GM19043 (cell line): ENCODE measurements at regions not wholly inside any gene's neighbourhood (a gene's known extent, or its start where the extent isn't known, plus 50 kb on each side); places are given as distances from the start of the nearest gene placed in this dataset.
A peak's percentile ranks its signal among the peaks of the same experiment; 100 is the strongest.

Experiments
- ATAC-seq: cut with Tn5 transposase; IDR thresholded peaks from one replicate; pipeline ENCODE4 v1.9.1; 2021; ENCODE audit warnings: low read depth; ENCODE audit not compliant: unreplicated experiment

DNA sequence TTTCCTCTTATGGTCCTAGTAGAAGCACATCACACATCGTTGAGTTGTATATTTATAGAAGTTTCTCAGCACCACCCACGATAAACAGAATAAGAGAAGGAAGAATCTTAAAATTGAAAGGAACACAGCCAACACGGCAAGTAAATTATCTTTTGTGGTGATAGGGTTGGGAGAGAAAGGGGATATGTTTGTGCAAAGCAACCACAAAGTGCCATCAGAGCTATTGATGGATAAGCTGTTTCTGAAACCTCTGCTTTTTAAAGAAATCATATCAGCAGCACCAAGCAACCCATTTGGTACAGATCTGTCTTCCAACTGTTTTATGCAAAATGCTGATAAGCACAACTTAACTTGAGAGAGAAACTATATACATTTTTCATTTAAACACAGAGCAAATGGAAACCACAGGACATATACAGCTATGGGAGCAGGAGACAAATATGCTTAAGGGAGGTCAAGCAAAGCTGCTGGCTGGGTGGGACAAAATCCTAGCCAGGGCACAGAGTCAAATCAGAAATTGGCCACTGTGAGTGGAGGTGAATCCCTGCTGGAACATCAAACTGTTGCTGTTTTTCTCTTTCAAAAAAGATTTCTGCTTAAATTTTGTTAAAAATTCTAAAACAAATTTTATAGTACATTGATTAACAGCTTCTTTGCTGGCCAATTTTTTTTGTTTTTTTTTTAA lies 194.0 kb upstream of the HHIP start:
- ATAC-seq = no peak

DNA sequence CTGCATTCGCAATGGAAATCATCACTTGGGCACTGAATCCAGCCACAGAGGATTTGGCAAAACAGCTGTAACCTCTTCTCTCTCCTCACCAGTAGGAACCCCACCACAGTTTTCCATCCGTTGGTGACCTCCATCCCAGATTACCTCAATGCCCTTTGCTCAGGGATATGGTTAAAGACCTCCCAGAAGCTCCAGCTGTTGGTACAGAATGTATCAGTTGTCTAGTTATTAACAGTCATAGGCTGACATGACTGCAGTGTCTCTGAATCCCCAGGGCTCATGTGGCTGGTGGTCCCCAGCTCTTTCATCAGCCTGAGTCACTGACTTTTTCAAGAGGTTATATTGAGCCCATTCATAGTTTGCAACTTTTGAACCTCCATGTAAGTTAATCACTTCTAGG lies 189.8 kb upstream of the HHIP start:
- no peak for ATAC-seq

DNA sequence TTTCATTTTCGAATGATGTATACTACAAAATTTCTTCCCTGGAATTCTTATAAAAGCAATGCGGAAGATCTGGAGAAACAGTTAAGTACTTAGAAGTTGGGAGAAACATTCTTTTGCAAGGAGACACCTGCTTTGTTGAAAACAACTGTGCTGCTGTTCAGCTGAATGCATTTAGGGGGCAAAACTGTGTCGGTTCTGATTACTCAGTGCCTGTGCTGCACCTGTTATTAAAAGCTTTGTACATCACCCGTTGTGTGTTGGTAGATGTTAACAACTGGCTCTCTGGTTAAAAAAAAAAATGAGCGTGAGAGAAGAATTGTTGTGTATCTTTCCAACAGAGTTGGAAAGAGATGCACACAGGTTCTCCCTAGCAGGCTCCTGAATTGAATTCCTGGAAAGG lies 184.1 kb upstream of the HHIP start:
- no peak for ATAC-seq

DNA sequence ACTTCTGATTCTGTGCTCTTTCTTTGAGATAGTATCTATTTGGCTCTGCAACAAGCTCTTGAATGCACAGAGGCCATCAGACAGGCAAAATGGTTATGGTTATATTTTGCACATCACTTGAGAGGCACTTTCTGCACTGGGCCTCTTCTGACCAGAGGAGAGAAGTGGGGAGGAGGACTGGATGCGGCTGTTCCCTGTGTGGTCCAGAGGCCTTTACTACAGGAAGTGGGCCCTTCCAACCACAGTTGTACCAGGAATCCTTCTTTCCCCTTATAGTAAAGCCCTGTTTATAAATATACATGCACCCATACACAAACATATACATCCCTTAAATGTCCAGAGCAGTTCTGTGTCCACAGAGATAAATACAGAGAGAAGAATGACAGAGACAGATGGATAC lies 182.7 kb upstream of the HHIP start:
- no peak for ATAC-seq

DNA sequence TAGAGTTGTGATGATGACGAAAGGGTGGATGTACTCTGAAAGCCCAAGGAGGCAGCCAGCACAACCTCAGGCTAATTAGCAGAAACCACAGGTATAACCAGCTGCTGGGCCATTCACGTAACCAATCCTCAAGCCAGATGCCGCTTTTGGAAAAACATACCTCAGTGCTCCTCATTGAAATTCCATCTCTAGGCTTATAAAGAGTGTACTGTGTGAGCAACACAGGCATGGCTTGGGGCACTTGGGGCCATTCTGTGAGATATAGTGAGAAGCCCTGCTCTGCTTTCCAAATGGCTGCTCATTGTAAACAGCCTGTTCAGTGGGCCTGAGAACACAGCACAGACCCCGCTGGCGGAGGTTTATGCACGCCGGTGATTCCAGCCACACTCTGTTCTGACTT lies 182.1 kb upstream of the HHIP start:
- no peak for ATAC-seq

DNA sequence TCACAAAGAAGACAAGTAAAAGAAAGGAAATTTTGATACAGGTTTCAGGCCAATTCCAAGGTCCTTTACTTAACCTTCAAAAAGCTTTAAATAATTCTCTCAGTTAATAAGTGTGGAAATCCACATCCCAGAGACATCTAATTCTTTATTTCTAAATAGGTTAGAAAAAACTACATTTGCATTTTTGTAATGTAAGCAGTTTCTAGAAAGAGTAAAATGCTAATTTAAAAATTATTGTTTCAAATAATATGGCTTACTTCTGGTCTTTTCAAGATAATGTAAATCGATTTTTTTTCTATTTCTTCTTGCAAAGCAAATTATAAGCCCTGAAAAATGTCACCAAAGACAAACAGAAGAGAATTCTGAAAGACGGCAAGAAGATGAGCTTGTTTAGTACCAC lies 180.4 kb upstream of the HHIP start:
- ATAC-seq = no peak

DNA sequence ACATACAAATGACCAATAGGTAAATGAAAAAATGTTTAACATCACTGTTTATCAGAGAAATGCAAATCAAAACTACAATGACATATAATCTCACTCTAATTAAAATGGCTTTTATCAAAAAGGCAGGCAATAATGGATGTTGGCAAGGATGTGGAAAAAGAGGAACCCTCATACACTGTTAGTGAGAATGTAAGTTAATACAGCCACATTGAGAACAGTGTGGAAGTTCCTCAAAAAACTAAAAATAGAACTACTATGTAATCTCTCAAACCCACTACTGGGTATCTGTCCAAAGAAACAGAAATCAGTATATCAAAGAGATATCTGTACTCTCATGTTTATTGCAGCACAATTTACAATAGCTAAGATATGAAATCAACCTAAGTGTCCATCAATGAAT lies 165.9 kb upstream of the HHIP start:
- no peak for ATAC-seq

DNA sequence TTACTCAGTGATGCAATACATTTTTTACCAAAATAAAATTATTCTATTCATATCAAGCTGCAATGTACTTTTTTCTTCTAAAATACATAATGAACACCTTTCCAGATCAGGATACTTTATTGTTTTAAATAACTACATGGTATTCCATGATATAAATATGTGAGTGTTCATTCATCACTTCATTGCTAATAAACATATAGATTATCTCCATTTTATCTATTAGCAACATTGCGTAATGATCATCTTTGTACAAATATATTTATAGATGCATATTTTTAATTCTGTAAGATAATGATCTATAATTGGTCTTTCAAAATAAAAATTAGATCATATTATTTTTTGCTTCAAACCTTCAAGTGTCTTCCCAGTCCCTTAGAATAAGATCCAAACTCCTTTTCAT lies 156.1 kb upstream of the HHIP start:
- no peak for ATAC-seq

DNA sequence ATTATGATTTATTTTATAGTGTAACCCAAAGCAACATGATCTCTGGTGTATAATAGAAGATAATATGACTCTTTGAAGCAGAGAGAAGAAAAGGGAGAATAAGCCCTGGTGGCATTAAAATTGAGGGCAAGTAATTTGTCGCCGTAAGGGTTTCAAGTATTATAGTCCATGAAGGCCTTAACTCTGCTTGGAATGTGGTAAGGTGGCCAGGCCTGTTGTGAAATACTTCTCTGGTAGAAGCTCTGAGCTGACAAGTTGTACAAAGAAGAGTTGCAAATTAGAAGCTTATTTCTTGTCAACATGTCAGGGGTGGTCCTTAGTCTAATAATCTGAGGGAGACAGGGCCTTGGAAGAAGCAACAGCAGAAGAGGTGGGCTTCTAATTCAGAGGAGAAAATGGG lies 151.7 kb upstream of the HHIP start:
- ATAC-seq = no peak

DNA sequence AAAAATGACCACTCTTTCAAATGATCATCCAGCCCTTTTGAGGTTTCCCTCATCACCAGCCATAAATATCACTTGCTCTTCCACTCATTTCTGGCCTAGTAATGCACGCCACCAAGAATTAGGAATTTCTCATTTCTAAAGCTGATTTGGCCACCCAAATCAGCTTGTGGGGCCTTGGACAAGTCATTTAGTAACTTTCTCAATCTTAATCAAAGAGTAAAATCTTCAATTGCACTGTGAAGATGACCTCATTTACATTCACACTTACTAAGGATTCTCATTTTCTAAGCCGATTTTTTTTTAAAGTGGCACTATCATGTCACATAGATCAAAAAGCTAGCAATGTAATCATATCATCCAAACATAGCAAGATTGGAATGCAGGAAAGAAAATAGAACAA lies 150.0 kb upstream of the HHIP start:
- ATAC-seq = no peak

DNA sequence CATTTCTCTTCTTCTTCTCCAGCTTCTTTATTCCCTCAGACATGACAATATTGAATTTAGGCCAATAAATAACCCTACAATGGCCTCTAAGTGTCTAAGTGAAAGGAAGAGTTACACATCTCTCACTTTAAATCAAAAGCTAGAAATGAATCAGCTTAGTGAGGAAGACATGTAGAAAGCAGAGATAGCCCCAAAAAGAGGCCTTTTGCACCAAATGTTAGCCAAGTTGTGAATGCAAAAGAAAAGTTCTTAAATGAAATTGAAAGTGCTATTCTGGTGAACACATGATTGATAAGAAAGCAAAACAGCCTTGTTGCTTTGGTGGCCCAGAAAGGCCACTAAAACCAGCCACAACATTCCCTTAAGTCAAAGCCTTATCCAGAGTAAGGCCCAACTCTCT lies 146.2 kb upstream of the HHIP start:
- ATAC-seq = peak; percentile 71

DNA sequence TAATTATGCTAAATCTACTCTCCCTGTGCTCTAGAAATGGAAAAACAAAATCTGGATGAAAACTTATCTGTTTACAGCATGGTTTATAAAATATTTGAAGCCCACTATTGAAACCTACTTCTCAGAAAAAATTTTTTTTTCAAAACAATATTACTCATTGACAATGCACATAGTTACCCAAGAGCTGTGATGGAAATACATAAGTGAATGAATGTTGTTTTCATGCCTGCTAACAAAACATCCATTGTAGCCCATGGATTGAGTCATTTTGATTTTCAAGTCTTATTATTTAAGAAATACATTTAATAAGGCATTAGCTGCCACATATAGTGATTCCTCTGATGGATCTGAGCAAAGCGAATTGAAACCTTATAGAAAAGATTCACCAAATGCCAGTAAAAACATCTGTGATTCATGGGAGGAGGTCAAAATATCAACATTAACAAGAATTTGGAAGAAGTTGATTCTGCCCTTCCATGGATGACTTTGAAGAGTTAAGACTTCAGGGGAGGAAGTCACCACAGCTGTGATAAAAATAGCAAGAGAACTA lies 144.7 kb upstream of the HHIP start:
- ATAC-seq = no peak

DNA sequence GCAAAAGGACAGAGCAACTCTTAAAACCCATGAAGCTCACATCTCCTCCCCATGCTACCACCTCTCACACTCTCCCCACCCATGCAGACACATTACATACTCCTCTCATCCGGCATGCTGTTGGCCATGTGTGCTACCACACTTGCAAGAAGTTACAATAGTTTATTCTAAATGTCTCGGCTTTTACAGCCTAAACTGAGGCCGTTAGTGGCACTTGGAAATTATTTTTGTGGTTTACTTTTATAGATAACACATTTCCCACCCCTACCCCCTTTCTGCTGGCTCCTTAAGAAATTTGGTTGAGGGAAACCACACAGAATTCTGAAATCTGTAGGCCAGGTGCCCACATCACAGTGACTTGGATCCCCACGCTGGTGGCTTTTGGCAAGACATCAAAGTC lies 141.1 kb upstream of the HHIP start:
- ATAC-seq = no peak

DNA sequence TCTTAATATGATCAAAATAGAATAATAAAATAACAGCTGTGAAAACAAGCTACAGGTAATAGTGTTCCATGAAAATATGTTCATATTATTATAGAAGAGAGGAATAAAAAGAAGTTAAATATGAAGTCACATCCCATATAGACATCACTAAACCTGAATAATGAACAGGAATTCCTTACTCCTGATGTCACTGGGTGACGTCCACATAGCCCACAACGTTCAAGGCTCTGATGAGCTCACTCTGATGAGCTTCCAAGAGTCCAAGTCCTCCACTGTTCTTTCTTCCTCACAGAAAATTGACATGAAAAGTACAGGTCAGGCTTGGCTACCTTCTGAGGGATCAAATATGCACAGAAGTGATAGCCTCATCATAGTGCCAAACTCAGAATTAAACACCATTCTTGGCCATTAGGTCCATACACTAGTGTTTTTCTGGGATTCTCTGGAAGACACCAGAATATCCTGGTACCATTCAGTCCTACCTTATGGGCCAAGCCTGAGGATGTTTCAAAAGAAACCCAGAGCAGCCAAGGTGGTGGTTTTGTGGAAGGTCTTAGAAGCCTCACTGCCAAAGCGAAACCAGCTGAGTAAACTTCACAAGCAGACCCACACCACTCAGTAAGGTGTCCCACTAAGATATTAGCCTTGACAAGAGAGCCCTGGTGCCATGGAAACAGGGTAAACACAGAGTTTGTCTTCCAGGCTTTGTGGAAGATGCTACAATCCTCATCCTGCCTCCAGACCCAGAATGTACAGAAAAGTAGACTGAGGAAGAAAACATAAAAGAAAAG lies 138.4 kb upstream of the HHIP start:
- ATAC-seq = no peak

DNA sequence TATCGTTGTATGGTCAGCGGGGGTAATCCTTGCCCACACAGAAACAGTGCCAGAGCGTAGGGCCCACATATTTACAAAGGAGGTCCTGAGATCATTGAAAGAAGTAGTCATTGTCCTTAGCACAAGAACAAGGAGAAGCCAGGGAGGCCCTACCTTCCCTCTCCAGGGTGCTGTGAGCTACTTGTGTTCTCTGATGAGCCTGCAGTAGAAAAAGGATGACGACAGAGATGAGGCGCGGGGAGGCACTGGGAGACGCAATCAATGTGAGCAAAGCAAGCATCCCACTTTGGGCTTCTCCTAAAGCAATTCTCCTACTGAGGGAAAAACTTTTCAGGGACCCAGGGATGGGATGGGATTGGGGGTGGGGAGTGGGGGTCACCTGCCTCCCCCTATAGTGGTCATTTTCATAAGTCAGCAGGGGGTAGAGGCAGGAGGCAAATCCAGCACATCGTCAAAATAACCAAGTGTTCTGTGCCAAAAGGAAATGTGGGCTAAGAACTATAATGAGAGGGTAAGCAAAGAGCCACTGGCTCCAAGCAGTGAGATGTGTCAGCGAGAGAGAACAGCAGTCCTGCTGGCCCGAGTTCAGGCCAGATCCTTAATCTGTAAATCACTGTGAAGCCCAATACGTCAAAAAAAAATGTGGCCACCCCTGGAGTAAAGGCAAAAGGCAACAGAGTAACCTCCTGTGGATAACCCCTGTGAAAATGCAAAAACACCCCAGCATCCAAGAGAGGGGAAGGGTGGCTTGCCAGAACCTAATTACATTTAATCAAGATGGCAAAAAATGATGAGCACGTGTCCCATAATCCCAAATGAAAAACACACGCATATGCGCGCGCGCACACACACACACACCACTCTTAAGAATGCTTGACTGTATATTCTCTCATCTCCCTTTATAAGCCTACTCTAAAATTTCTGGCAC lies 136.6 kb upstream of the HHIP start:
- ATAC-seq = no peak

DNA sequence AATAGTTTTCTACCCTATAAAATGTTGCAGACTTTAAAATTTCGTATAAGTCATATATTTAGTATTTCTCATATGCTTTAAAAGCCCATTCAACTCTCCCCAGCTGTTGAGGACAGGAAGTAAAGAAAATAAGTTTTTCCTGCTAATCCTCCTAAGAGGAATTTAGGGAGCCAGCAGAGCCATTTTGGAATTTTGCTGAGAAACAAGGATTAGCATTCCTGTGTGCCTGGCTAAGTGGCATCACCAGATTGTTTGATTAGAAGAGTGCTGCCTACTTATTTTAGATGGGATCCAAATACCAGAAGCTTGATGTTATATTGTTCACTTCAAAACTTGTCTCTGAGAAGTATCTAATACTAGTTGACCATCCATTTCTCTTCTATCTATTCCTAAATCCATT lies 131.2 kb upstream of the HHIP start:
- no peak for ATAC-seq

DNA sequence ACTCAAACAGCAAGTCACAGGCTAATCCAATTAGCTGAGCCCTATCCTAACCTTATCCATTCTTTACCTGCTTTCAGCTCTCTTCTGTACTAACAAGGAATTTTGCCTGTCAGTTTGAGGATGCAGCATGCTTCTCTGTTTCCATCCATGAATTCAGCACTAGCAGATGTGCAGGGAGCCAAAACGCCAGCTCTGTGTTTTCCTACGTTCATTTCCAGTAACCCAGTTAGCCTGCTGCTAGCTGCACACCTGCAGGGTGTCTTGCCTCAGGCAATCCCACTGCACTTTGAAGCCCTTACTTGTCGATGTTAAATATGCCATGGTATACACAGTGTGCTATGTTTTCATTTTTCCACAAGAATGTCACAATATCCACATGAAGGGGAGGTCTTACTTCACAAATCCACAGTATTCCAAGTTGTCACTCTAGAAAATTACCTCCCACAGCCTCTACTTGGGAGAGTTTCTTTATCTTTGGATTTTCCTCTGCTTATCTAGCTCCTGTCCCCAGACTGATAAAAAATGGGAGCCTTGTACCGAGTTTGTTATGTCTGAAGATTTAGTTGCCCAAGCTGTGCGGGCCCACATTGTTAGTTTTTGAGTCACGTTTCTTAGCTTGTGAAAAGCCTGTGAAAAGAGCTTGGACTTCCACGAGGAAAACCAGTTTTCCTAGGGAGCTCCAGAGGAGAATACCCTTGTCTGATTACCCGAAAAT lies 127.6 kb upstream of the HHIP start:
- ATAC-seq = no peak

DNA sequence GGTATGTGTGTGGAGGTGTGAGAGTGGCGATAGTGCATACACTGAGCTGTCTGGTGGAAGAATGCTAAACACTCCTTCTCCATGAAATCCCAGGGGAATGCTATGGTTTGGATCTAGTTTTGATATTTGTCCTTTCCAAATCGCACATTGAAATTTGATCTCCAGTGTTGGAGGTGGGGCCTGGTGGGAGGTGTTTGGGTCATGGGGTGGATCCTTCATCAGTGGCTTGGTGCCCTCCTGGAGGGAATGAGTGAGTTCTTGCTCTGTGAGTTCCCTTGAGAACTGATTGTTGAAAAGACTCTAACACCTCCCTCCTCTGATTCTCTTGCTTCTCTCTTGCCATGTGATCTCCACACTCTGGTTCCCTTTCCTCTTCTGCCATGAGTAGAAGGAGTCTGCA lies 114.1 kb upstream of the HHIP start:
- no peak for ATAC-seq

DNA sequence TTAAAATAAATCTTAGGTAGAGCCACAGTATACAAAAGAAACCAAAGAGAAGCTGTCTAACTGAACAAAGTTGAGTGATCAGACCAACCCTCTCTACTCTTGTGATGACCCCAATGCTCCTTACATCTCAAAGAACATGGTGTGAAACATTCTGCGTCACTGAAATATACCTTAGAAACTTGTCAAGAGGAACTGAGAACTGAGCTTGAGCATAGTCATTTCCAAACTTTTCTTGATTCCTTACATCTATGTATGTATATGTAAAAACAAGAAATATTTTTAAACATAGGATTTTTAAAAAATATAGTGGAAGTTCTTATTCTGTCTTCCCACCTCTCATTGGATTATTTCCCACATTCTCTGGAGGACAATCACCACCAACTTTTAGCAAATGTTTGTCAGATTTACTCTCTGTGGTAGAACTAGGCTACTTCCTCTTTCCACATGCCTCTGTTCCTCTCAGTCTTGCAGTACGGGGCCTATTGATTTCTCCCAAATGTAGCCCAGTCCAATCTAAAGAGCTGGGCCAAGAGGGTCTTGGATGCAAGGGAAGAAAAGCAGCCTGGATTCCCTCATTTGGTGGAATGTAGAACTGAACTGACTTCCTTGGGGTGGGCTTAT lies 98.2 kb upstream of the HHIP start:
- peak; percentile 99 for ATAC-seq

DNA sequence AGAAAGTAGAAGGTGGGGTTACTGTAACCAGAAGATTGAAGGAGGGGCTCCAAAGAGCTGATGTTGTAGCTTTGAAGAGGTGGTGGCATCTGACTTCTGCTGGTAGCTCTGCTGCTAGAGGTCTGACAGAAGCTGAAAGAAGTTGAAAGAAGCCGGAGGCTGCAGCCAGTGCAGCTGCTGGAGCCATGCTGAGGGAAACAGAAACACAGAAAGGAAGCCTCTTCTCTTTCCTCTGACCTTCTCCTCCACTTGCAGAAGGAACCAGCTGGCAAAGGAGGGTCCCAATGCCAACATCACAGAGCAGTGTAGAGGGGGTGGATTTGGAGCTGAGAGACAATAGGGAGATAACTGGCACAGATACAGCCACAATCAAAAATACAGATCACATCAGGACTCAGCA lies 89.3 kb upstream of the HHIP start:
- ATAC-seq = no peak
